ENCODE measurements at regions not wholly inside any gene's neighbourhood (a gene's known extent, or its start where the extent isn't known, plus 50 kb on each side); places are given as distances from the start of the nearest gene placed in this dataset.

DNA sequence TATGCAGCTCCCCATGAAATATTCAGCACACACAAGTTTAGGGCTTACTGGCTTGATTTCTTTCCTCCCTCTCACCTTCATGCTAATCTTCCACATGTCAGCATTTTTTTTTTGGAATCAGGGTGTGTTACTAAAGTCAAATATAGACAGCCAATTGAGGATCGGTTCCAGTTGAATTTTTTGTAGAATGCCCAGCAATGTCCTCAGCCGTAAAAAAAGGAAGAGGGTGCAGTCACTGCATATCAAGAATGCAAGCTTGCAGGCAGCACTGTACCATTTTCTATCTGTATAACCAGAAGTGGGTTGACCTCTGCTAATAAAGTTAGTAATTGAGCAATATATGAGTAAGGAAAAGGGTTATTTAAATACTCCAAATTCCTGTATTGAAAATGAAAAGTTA lies 51.4 kb upstream of the CHMP2B start:
- Histone ChIP-seq H3K4me1 (no peaks in the 10 kb centered on the region), H3K9me3 (no peaks in the 10 kb centered on the region), H3K27me3 (replicated peaks in 1 of 7) (no peaks in the 10 kb centered on the region), H3K27ac (no peak overlapping the region), H3K4me3 (no peak overlapping the region), H3K36me3 (no peaks in the 10 kb centered on the region)
- 57 to 83% (median 79%) methylated on average over 2 of the region's 2 CpGs for WGBS, 5 donors
- intact Hi-C loops (cut with DNase I; ENCODE audit: low total_unique reads): no loop called here
- no peak for TF ChIP-seq POLR2A (IDR thresholded peaks at IDR 0.05)
- TF ChIP-seq CTCF (IDR thresholded peaks at IDR 0.05 in 8 of 11, conservative IDR thresholded peaks at IDR 0.05 in 3 of 11): no peak
- no peak for TF ChIP-seq POLR2AphosphoS5 (IDR thresholded peaks at IDR 0.05)
- no peak for DNase-seq

- TF ChIP-seq POLR2AphosphoS5 (IDR thresholded peaks at IDR 0.05) (no peak), CTCF (IDR thresholded peaks at IDR 0.05 in 8 of 11, conservative IDR thresholded peaks at IDR 0.05 in 3 of 11) (no peak), POLR2A (IDR thresholded peaks at IDR 0.05) (no peak)
- Histone ChIP-seq H3K4me1 (no peaks in the 10 kb centered on the region), H3K27ac (no peak overlapping the region), H3K4me3 (no peak overlapping the region), H3K27me3 (replicated peaks in 1 of 7) (peaks cover 0 to 5% (median 0%) of the 10 kb centered on the region in 7 donors), H3K9me3 (no peaks in the 10 kb centered on the region), H3K36me3 (no peaks in the 10 kb centered on the region)
- 52 to 75% (median 60%) methylated on average over 2 of the region's 2 CpGs for WGBS, 5 donors
- intact Hi-C loops (cut with DNase I; ENCODE audit: low total_unique reads): no loop called here
- DNase-seq: no peak
Observed at GRCh38 chr3:87173776-87174175, 53.3 kb upstream of the CHMP2B start.

DNA sequence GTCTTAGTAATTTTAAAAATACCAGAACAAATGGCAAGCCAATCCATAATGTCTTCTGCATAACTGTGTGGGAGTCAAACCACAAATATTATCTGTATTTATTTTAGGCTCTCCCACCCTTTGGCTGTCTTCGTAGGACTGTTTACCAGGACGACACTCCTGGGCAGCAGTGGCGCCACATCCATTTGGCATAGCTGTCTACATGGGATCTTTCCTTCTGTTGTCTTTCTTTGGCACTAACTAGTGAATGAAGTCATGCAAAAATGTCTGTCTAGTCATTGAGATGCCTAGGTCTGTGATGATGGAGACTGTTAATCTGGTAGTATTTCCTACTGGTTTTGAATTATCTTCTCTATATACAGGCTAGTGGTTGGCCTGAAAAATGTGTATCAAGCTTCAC lies 54.0 kb upstream of the CHMP2B start:
- TF ChIP-seq POLR2AphosphoS5 (IDR thresholded peaks at IDR 0.05) (no peak), CTCF (IDR thresholded peaks at IDR 0.05 in 8 of 11, conservative IDR thresholded peaks at IDR 0.05 in 3 of 11) (no peak), POLR2A (IDR thresholded peaks at IDR 0.05) (no peak)
- intact Hi-C loops (cut with DNase I; ENCODE audit: low total_unique reads): no loop called here
- DNase-seq: no peak
- 78 to 86% (median 84%) methylated on average over 3 of the region's 3 CpGs for WGBS, 5 donors
- Histone ChIP-seq H3K4me3 (no peak overlapping the region), H3K4me1 (no peaks in the 10 kb centered on the region), H3K27me3 (replicated peaks in 1 of 7) (peaks cover 0 to 5% (median 0%) of the 10 kb centered on the region in 7 donors), H3K9me3 (no peaks in the 10 kb centered on the region), H3K36me3 (no peaks in the 10 kb centered on the region), H3K27ac (no peak overlapping the region)

GRCh38 chr3:87167628-87168456 lies 59.3 kb upstream of the CHMP2B start:
- intact Hi-C loops (cut with DNase I; ENCODE audit: low total_unique reads): loop anchor here (5.0 kb wide), 1 partner anchor 396 kb away; no protein-coding TSS in a partner anchor
- Histone ChIP-seq H3K9me3 (no peaks in the 10 kb centered on the region), H3K4me1 (peaks cover 0 to 5% (median 0%) of the 10 kb centered on the region in 6 donors), H3K4me3 (peak overlapping the region in 3 of 8 donors; percentile 10 to 55 (median 35)), H3K27ac (no peak overlapping the region), H3K36me3 (no peaks in the 10 kb centered on the region), H3K27me3 (replicated peaks in 1 of 7) (peaks cover 0 to 5% (median 0%) of the 10 kb centered on the region in 7 donors)
- no peak for DNase-seq
- TF ChIP-seq POLR2AphosphoS5 (IDR thresholded peaks at IDR 0.05): no peak
- peak in 9 of 11 experiments; percentile 37 to 67 (median 57) for TF ChIP-seq CTCF (IDR thresholded peaks at IDR 0.05 in 8 of 11, conservative IDR thresholded peaks at IDR 0.05 in 3 of 11)
- WGBS, 5 donors: 43 to 49% (median 45%) methylated on average over 11 of the region's 11 CpGs

All from spleen (tissue), 11 donors.